Activated T-helper 2 cell treated with anti-CD3 and anti-CD28 coated beads, Interferon-gamma antibody, Interleukin-2, Interleukin-4, amounts not matched to agents 10 μg/mL and 5 μg/mL and 100 μg/mL, durations not matched to agents 14 hours and 24 hours and 36 hours (primary cell): ENCODE measurements at regions not wholly inside any gene's neighbourhood (a gene's known extent, or its start where the extent isn't known, plus 50 kb on each side); places are given as distances from the start of the nearest gene placed in this dataset.

Source experiments
- DNase-seq: peaks from one replicate; pipeline ENCODE4 v3.0.0; 2021; ENCODE audit warnings: low spot score
- H3K27ac Mint-ChIP-seq: one replicate; pipeline ENCODE4 v1.8.0; 2021; ENCODE audit warnings: mixed read lengths
- H3K27me3 Mint-ChIP-seq: one replicate; pipeline ENCODE4 v1.8.0; 2021; ENCODE audit warnings: low read depth, mixed read lengths
- H3K36me3 Mint-ChIP-seq: one replicate; pipeline ENCODE4 v1.8.0; 2021; ENCODE audit warnings: low read depth, mixed read lengths
- H3K4me1 Mint-ChIP-seq: one replicate; pipeline ENCODE4 v1.8.0; 2021; ENCODE audit warnings: low read depth, mixed read lengths
- H3K4me3 Mint-ChIP-seq: one replicate; pipeline ENCODE4 v1.8.0; 2021; ENCODE audit warnings: low read depth, mild to moderate bottlenecking, moderate library complexity, mixed read lengths
- H3K9me3 Mint-ChIP-seq: one replicate; pipeline ENCODE4 v1.8.0; 2021; ENCODE audit warnings: mixed read lengths
- intact Hi-C: fragments of 100-400 bp; cut with micrococcal nuclease; formaldehyde crosslinking; loops from one replicate; pipeline ENCODE4 v1.15.1; 2023

DNA sequence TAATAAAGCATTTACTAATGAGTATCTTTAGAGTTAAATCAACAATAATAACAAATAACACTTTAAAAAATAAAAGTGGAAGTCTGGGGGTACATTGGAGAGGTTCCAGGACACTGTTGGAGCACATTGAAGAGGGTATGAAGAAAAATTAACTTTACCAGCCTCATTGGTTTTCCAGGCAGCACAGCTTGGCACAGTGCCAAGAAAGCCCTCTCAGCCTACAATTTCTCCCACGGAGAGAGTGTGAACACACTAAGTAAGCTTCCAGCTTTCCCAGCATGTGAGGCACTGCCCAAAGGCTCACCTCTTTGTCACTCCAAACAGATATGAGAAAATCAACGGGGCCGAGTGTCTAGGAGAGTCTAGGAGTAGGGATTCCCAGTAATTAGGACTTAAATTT, 1912.8 kb upstream of the NUDT12 start:
- Mint-ChIP-seq H3K4me3 (no peak overlapping the region), H3K27me3 (no peaks in the 10 kb centered on the region), H3K9me3 (peaks cover 12% of the 10 kb centered on the region), H3K4me1 (no peaks in the 10 kb centered on the region), H3K27ac (no peak overlapping the region), H3K36me3 (no peaks in the 10 kb centered on the region)
- DNase-seq: no peak
- intact Hi-C loops: no loop called here

DNA sequence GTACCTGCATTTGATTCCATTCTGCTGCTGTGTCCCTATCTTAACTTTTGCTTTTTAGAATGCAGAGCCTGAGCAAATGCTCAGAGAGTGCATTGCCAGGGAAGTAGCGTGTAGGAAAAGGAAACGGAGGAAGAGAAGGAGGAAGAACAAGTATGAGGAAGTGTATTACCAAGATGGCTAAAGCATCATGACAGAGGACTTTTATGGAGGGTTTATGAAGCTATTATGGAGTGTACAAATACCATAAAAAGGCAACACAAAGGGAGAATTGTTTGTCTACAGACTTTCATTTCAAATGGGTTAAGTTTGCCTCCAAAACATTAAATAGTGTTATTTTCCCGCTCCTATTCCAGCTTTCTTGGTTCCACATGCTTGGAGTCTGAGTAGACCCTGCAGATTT, 1899.8 kb upstream of the NUDT12 start:
- Mint-ChIP-seq H3K27me3 (no peaks in the 10 kb centered on the region), H3K36me3 (no peaks in the 10 kb centered on the region), H3K4me3 (no peak overlapping the region), H3K9me3 (peaks cover 43% of the 10 kb centered on the region), H3K27ac (no peak overlapping the region), H3K4me1 (no peaks in the 10 kb centered on the region)
- intact Hi-C loops: no loop called here
- no peak for DNase-seq

- Mint-ChIP-seq H3K4me1 (no peaks in the 10 kb centered on the region), H3K36me3 (no peaks in the 10 kb centered on the region), H3K9me3 (peaks cover 42% of the 10 kb centered on the region), H3K4me3 (no peak overlapping the region), H3K27ac (no peak overlapping the region), H3K27me3 (no peaks in the 10 kb centered on the region)
- DNase-seq: no peak
- intact Hi-C loops: no loop called here
Measured at GRCh38 chr5:105460721-105461120, 1898.1 kb upstream of the NUDT12 start.

- H3K36me3 Mint-ChIP-seq: no peaks in the 10 kb centered on the region
- H3K9me3 Mint-ChIP-seq: peaks cover 29% of the 10 kb centered on the region
- intact Hi-C loops: no loop called here
- DNase-seq: no peak
- H3K4me1 Mint-ChIP-seq: no peaks in the 10 kb centered on the region
- no peak overlapping the region for H3K4me3 Mint-ChIP-seq
- no peak overlapping the region for H3K27ac Mint-ChIP-seq
- H3K27me3 Mint-ChIP-seq: no peaks in the 10 kb centered on the region
Measured at GRCh38 chr5:105453216-105453807, 1890.7 kb upstream of the NUDT12 start.

DNA sequence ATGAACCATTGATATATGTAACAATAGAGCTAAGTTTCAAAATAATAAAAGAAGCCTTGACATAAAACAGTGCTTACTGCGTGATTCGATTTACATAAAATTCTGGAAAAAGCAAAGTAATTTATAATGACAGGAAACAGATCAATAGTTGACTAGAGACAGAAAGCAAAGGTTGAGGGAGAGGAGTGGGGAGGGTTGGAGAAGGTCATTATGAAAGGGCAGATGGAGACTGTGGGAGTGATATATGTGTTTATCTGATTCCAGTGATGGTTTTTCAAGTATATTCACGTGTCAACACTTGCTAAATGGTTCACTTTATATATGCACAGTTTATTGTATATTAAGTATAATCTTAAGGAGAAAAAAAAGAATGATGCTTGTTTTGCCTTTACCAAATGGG, 1885.7 kb upstream of the NUDT12 start:
- DNase-seq: no peak
- Mint-ChIP-seq H3K27ac (no peak overlapping the region), H3K36me3 (no peaks in the 10 kb centered on the region), H3K4me3 (no peak overlapping the region), H3K4me1 (no peaks in the 10 kb centered on the region), H3K9me3 (peaks cover 38% of the 10 kb centered on the region), H3K27me3 (no peaks in the 10 kb centered on the region)
- intact Hi-C loops: no loop called here

GRCh38 chr5:105430516-105430915, 1867.9 kb upstream of the NUDT12 start:
- Mint-ChIP-seq H3K27me3 (no peaks in the 10 kb centered on the region), H3K36me3 (no peaks in the 10 kb centered on the region), H3K9me3 (peaks cover 29% of the 10 kb centered on the region), H3K27ac (no peak overlapping the region), H3K4me1 (no peaks in the 10 kb centered on the region), H3K4me3 (no peak overlapping the region)
- DNase-seq: no peak
- intact Hi-C loops: no loop called here

DNA sequence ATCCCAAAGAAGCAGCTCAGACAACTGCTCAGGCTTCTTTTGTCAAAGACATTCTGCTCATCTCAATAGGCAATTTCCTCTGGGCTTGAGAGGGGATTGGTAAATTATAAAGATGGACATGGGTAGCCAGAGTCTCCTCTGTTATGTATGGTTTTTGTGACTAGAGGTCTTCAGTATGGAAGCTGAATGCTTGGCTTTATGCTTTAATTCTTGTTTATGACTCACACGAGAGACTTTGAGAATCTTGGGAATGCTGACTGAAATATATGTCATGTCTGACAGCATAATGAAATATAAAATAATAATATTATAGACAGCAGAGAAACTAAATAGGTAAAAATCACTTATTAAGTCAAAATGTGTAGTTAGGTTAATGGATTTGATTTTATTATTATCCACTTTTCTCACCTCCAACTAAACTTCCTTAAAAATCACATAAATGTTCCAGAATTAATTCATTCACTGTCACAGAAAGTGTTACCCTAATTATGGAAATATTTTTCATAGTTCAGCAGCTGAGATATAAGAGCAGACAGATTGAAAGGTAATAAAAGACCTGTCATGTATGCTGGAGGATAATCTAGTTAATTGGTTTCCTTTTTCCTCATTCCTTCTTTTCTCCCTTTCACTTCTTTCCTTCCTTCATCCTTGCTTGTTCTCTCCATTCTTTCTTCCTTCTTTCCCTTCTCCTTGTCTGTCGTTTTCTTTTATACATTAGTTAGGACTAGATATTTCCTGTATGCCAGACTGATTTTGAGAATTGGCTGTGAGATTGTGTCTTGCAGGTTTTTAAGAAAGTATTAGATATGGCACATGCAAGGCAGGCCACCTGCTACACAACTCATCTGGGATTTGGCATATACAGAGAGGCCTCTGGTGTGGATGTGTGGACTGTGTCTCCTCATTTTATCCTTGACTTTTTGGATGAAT, 1866.1 kb upstream of the NUDT12 start:
- no peaks in the 10 kb centered on the region for H3K4me1 Mint-ChIP-seq
- peaks cover 40% of the 10 kb centered on the region for H3K9me3 Mint-ChIP-seq
- intact Hi-C loops: no loop called here
- H3K27me3 Mint-ChIP-seq: no peaks in the 10 kb centered on the region
- DNase-seq: no peak
- no peaks in the 10 kb centered on the region for H3K36me3 Mint-ChIP-seq
- H3K4me3 Mint-ChIP-seq: no peak overlapping the region
- no peak overlapping the region for H3K27ac Mint-ChIP-seq

DNA sequence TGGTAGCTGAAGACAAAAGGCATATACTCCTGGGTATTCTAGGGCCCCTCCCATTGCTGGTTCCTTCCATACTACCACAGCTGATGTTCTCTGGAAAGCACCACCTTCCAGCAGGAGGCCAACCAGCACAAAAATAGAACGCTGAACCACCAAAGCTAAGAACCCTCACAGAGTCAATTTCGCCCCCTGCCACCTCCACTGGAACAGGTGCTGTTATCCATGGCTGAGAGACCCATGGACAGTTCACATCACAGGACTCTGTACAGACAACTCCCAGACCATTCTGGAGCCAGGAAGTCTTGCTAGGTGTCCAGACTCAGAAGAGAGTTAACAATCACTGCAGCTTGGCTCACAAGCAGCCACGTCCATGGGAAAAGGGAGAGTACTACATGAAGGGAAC, 1851.5 kb upstream of the NUDT12 start:
- Mint-ChIP-seq H3K4me1 (no peaks in the 10 kb centered on the region), H3K9me3 (peaks cover 51% of the 10 kb centered on the region), H3K4me3 (no peak overlapping the region), H3K36me3 (no peaks in the 10 kb centered on the region), H3K27ac (no peak overlapping the region), H3K27me3 (no peaks in the 10 kb centered on the region)
- no peak for DNase-seq
- intact Hi-C loops: no loop called here

DNA sequence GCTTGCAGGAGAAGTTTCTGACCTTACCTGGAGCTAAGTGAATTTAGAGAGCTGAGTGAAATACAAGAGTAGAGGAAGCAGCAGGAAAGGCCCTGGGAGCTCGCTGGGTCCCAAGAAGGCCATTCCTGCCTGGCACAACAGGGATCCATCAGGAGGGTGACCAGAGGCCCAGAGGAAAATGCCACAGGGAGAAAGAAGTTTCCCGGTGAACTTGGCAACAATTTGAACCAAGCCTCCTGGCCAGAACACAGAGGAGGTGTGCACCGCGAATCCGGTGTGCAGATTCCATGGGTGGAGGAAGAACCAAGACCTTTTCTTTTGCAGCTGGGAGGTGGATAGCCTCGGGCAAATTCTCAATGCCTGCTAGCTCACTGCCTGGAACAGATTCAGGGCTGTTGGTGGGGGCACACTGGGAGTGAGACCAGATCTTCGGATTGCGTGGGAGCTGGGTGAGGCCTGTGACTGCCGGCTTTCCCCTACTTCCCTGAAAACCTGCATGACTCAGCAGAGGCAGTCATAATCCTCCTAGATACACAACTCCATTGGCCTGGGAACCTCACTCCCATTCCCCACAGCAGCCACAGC, 1850.9 kb upstream of the NUDT12 start:
- Mint-ChIP-seq H3K9me3 (peaks cover 46% of the 10 kb centered on the region), H3K4me1 (no peaks in the 10 kb centered on the region), H3K27me3 (no peaks in the 10 kb centered on the region), H3K27ac (no peak overlapping the region), H3K4me3 (no peak overlapping the region), H3K36me3 (no peaks in the 10 kb centered on the region)
- intact Hi-C loops: no loop called here
- no peak for DNase-seq

DNA sequence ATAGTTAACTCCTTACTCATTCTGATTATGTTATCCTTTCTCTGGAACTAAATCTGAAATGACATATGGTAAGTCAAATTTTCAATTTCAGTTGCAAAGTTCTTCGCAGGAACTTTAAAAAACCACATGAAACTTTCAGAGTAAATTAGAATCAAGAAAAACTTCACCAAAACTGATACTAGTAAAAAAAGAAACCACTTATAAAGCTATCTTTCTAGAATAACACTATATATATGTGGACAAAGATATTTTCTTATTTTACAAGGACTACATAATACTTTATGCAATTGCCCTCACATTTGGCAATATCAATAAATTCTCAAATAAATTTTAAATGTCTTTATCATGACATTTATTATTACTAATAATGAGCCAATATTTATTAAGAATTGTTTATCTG, 1847.1 kb upstream of the NUDT12 start:
- Mint-ChIP-seq H3K27ac (no peak overlapping the region), H3K27me3 (no peaks in the 10 kb centered on the region), H3K36me3 (no peaks in the 10 kb centered on the region), H3K4me1 (no peaks in the 10 kb centered on the region), H3K4me3 (no peak overlapping the region), H3K9me3 (peaks cover 26% of the 10 kb centered on the region)
- no peak for DNase-seq
- intact Hi-C loops: no loop called here

- DNase-seq: no peak
- Mint-ChIP-seq H3K9me3 (peaks cover 29% of the 10 kb centered on the region), H3K4me1 (no peaks in the 10 kb centered on the region), H3K27me3 (no peaks in the 10 kb centered on the region), H3K27ac (no peak overlapping the region), H3K36me3 (no peaks in the 10 kb centered on the region), H3K4me3 (no peak overlapping the region)
- intact Hi-C loops: no loop called here
Measured at GRCh38 chr5:105407200-105407599, 1844.6 kb upstream of the NUDT12 start.

- Mint-ChIP-seq H3K4me3 (no peak overlapping the region), H3K4me1 (no peaks in the 10 kb centered on the region), H3K27me3 (no peaks in the 10 kb centered on the region), H3K36me3 (no peaks in the 10 kb centered on the region), H3K9me3 (peaks cover 21% of the 10 kb centered on the region), H3K27ac (no peak overlapping the region)
- DNase-seq: no peak
- intact Hi-C loops: no loop called here
Measured at GRCh38 chr5:105397749-105398148, 1835.2 kb upstream of the NUDT12 start.

- intact Hi-C loops: no loop called here
- Mint-ChIP-seq H3K4me3 (no peak overlapping the region), H3K27me3 (no peaks in the 10 kb centered on the region), H3K27ac (no peak overlapping the region), H3K36me3 (no peaks in the 10 kb centered on the region), H3K9me3 (peaks cover 8% of the 10 kb centered on the region), H3K4me1 (no peaks in the 10 kb centered on the region)
- DNase-seq: no peak
Measured at GRCh38 chr5:105392710-105393149, 1830.1 kb upstream of the NUDT12 start.
